Peyer's patch (tissue), 4 donors: ENCODE measurements at regions not wholly inside any gene's neighbourhood (a gene's known extent, or its start where the extent isn't known, plus 50 kb on each side); places are given as distances from the start of the nearest gene placed in this dataset.
A peak's percentile ranks its signal among the peaks of the same experiment; 100 is the strongest.

Source experiments
- POLR2A ChIP-seq, 2 donors: fragments of 450-650 bp; IDR thresholded peaks; one replicate each; pipeline ENCODE4 v1.5.1; 2017; ENCODE audit warnings: antibody characterized with exemption in 2 of 2, mild to moderate bottlenecking in 2 of 2, moderate library complexity in 2 of 2
- TF ChIP-seq, protein P1 (sequence below), 6 experiments: fragments of 450-650 bp in 4 of 6; fragments of 200-600 bp in 2 of 6; sonication (generic) in 1 of 6; IDR thresholded peaks; one replicate each; pipeline ENCODE4 v1.5.1; 2017 to 2019; ENCODE audit warnings: antibody characterized with exemption in 6 of 6, mild to moderate bottlenecking in 3 of 6, moderate library complexity in 1 of 6

DNA sequence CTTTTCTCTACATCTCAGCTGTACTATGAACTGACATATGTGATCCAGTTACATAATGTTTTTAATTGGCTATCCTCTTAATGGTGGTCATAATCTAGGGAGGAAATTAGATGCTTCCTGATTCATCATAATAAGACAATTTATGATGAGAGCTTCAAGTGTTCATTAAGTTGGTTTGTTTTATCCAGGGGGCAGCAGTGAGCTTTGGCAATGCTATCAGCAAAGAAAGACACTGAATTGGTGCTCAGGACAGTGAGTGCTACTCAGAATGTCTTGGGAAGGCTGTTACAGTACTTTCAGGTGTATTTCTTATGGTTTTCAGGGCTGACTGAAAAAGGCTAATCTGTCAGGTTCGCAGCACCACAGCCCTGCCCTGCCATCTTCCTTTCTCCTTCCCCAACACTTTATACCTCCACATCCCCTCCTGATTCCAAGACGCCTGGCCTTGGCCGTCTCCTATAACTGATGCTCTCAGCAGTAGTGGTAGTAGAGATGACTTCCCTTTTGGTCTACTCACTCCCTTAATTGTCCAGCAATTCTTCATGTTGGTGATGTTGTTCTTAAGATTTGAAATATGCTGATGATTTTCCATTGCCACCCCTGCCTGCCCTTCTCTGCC lies 67.0 kb upstream of the TNFAIP3 start:
- TF ChIP-seq, protein P1, sequence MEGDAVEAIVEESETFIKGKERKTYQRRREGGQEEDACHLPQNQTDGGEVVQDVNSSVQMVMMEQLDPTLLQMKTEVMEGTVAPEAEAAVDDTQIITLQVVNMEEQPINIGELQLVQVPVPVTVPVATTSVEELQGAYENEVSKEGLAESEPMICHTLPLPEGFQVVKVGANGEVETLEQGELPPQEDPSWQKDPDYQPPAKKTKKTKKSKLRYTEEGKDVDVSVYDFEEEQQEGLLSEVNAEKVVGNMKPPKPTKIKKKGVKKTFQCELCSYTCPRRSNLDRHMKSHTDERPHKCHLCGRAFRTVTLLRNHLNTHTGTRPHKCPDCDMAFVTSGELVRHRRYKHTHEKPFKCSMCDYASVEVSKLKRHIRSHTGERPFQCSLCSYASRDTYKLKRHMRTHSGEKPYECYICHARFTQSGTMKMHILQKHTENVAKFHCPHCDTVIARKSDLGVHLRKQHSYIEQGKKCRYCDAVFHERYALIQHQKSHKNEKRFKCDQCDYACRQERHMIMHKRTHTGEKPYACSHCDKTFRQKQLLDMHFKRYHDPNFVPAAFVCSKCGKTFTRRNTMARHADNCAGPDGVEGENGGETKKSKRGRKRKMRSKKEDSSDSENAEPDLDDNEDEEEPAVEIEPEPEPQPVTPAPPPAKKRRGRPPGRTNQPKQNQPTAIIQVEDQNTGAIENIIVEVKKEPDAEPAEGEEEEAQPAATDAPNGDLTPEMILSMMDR (IDR thresholded peaks at IDR 0.05): peak in 5 of 6 experiments; percentile 37 to 81 (median 75)
- no peak for TF ChIP-seq POLR2A (IDR thresholded peaks at IDR 0.05)
